Thyroid gland (tissue), 4 donors: ENCODE measurements at regions not wholly inside any gene's neighbourhood (a gene's known extent, or its start where the extent isn't known, plus 50 kb on each side); places are given as distances from the start of the nearest gene placed in this dataset.
"Not testable (repeated sequence)": the region's sequence is repeated elsewhere in the genome, so short reads cannot be mapped to it uniquely, and the experiment has no call there.

Source experiments
- DNase-seq, 2 donors: peaks; one replicate each; pipeline ENCODE4 v3.0.0-alpha.2; 2019
- H3K27ac ChIP-seq, 3 donors: fragments of 200-600 bp; sonication (generic); 1 replicate in 2 of 3; 2 replicates in 1 of 3; pipeline ENCODE4 v1.5.1; 2016 to 2019; ENCODE audit warnings: mild to moderate bottlenecking in 1 of 3, moderate library complexity in 1 of 3
- H3K27me3 ChIP-seq: fragments of 200-600 bp; sonication (generic); one replicate; pipeline ENCODE4 v1.5.1; 2019
- H3K36me3 ChIP-seq, 2 donors: fragments of 200-600 bp; sonication (generic); one replicate each; pipeline ENCODE4 v1.5.1; 2016 to 2019
- H3K4me1 ChIP-seq, 2 donors: fragments of 200-600 bp; sonication (generic); one replicate each; pipeline ENCODE4 v1.5.1; 2017 to 2019
- H3K4me3 ChIP-seq, 3 donors: fragments of 200-600 bp; sonication (generic); replicated peaks in 1 of 3; 1 replicate in 2 of 3; 2 replicates in 1 of 3; pipeline ENCODE4 v1.5.1; 2016; ENCODE audit warnings: mild to moderate bottlenecking in 1 of 3
- H3K9me3 ChIP-seq: fragments of 200-600 bp; sonication (generic); one replicate; pipeline ENCODE4 v1.5.1; 2017
- POLR2A ChIP-seq, 2 donors: fragments of 450-650 bp; IDR thresholded peaks; one replicate each; pipeline ENCODE4 v1.6.1; 2017; ENCODE audit warnings: antibody characterized with exemption in 2 of 2, mild to moderate bottlenecking in 2 of 2, moderate library complexity in 1 of 2
- WGBS, 2 donors: methylation state at CpG; one replicate each; pipeline ENCODE4 v1.1.5; 2017; 5-methylcytosine and 5-hydroxymethylcytosine counted together
- intact Hi-C: fragments of 100-400 bp; cut with DNase I; formaldehyde crosslinking; loops from one replicate; pipeline ENCODE4 v1.15.1; 2023
- TF ChIP-seq, protein P1 (sequence below), 6 experiments: fragments of 200-600 bp in 3 of 6; fragments of 450-650 bp in 3 of 6; sonication (generic) in 3 of 6; IDR thresholded peaks; one replicate each; pipeline ENCODE4 v1.5.1; 2016 to 2019; ENCODE audit warnings: antibody characterized with exemption in 6 of 6, mild to moderate bottlenecking in 2 of 6, inconsistent platforms in 1 of 6, moderate library complexity in 1 of 6

DNA sequence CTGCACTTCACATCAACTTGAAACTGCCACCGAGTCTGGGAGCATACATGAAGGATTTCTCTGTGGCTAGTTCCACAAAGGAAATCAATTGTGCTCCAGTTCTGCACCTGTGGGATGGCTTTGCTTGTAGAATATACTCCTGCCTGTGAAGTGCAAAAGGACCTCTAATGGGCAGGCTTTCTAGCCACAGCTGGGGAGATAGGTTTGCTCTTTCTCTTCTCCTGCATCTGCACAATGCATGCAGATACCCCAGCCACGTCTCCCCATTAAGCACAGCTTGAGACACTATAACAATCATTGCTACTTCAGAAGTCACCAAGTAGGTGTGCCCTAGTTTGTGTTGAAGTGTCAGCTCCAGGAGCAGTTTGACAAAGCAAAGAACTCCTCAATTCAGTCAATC lies 364.6 kb downstream of the ZIC3 start:
- Histone ChIP-seq H3K9me3 (no peaks in the 10 kb centered on the region), H3K27me3 (no peaks in the 10 kb centered on the region), H3K36me3 (no peaks in the 10 kb centered on the region), H3K27ac (no peak overlapping the region), H3K4me1 (no peaks in the 10 kb centered on the region), H3K4me3 (no peak overlapping the region)
- no peak for TF ChIP-seq POLR2A (IDR thresholded peaks at IDR 0.05)
- TF ChIP-seq, protein P1, sequence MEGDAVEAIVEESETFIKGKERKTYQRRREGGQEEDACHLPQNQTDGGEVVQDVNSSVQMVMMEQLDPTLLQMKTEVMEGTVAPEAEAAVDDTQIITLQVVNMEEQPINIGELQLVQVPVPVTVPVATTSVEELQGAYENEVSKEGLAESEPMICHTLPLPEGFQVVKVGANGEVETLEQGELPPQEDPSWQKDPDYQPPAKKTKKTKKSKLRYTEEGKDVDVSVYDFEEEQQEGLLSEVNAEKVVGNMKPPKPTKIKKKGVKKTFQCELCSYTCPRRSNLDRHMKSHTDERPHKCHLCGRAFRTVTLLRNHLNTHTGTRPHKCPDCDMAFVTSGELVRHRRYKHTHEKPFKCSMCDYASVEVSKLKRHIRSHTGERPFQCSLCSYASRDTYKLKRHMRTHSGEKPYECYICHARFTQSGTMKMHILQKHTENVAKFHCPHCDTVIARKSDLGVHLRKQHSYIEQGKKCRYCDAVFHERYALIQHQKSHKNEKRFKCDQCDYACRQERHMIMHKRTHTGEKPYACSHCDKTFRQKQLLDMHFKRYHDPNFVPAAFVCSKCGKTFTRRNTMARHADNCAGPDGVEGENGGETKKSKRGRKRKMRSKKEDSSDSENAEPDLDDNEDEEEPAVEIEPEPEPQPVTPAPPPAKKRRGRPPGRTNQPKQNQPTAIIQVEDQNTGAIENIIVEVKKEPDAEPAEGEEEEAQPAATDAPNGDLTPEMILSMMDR (IDR thresholded peaks at IDR 0.05): no peak
- intact Hi-C loops: no loop called here
- WGBS, 2 donors: 18% methylated on average over 2 of the region's 2 CpGs
- no peak for DNase-seq

DNA sequence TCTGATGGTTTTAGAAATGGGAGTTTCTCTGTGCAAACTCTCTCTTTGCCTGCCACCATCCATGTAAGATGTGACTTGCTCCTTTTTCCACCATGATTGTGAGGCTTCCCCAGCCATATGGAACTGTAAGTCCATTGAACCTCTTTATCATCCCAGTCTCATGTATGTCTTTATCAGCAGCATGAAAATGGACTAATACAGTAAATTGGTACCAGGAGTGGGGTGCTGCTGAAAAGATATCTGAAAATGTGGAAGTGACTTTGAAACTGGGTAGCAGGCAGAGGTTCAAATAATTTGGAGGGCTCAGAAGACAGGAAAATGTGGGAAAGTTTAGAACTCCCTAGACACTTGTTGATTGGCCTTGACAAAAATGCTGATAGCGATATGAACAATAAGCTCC lies 368.3 kb downstream of the ZIC3 start:
- 94 to 100% methylated on average over 1 of the region's 1 CpG for WGBS, 2 donors
- H3K4me3 ChIP-seq, DNase-seq, H3K27ac ChIP-seq, H3K27me3 ChIP-seq, intact Hi-C loops, H3K36me3 ChIP-seq, H3K4me1 ChIP-seq, H3K9me3 ChIP-seq: not testable (repeated sequence)

DNA sequence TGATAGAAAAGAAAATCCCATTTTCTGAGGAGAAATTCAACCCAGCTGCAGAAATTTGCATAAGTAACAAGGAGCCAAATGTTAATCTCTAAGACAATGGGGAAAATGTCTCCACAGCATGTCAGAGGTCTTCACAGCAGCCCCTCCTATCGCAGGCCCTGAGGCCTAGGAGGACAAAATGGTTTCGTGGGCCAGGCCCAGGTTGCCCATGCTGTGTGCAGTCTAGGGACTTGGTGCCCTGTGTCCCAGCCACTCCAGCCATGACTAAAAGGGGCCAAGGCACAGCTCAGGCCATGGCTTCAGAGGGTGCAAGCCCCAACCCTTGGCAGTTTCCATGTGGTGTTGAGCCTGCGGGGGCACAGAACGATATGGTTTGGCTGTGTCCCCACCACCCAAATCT lies 369.0 kb downstream of the ZIC3 start:
- intact Hi-C loops, H3K27me3 ChIP-seq, H3K27ac ChIP-seq, H3K36me3 ChIP-seq, H3K4me3 ChIP-seq, H3K9me3 ChIP-seq, H3K4me1 ChIP-seq, DNase-seq: not testable (repeated sequence)
- WGBS, 2 donors: 95% methylated on average over 2 of the region's 4 CpGs; no CpG with 5 or more reads in 1 of the 2 donors

DNA sequence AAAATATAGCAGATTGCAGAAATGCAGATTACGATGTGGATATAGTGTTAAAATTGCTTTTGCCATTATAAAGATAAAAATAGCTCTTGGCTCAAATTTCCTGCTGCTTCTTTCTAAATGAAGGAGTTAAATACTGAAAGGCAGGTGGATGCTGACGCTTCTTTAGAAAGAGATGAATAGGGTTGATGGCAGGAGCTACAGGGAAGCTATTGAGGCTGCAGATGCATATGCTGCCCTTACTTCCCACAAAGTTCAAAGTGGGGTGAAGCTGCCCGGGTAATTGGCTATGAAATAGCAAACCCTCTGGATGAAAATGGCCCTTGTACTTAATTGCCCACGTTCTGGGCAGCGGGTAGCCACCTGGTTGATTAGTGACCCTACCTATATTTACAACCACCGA lies 379.5 kb downstream of the ZIC3 start:
- Histone ChIP-seq H3K27ac (no peak overlapping the region), H3K4me1 (no peaks in the 10 kb centered on the region), H3K9me3 (no peaks in the 10 kb centered on the region), H3K27me3 (no peaks in the 10 kb centered on the region), H3K4me3 (no peak overlapping the region), H3K36me3 (no peaks in the 10 kb centered on the region)
- TF ChIP-seq, protein P1 (IDR thresholded peaks at IDR 0.05): no peak
- DNase-seq: no peak
- WGBS, 2 donors: 58 to 68% methylated on average over 6 of the region's 6 CpGs
- intact Hi-C loops: no loop called here

- Histone ChIP-seq H3K36me3 (no peaks in the 10 kb centered on the region), H3K27me3 (no peaks in the 10 kb centered on the region), H3K27ac (no peak overlapping the region), H3K4me3 (no peak overlapping the region), H3K9me3 (no peaks in the 10 kb centered on the region), H3K4me1 (no peaks in the 10 kb centered on the region)
- no peak for DNase-seq
- intact Hi-C loops: no loop called here
- TF ChIP-seq, protein P1 (IDR thresholded peaks at IDR 0.05): no peak
- no peak for TF ChIP-seq POLR2A (IDR thresholded peaks at IDR 0.05)
Observed at GRCh38 chrX:137969191-137969590, 403.3 kb downstream of the ZIC3 start.

- H3K9me3 ChIP-seq: no peaks in the 10 kb centered on the region
- H3K4me3 ChIP-seq: no peak overlapping the region
- WGBS, 2 donors: 42 to 50% methylated on average over 1 of the region's 1 CpG
- no peaks in the 10 kb centered on the region for H3K4me1 ChIP-seq
- no peak for TF ChIP-seq POLR2A (IDR thresholded peaks at IDR 0.05)
- TF ChIP-seq, protein P1 (IDR thresholded peaks at IDR 0.05): no peak
- no peak overlapping the region for H3K27ac ChIP-seq
- no peak for DNase-seq
- no peaks in the 10 kb centered on the region for H3K27me3 ChIP-seq
- intact Hi-C loops: no loop called here
- H3K36me3 ChIP-seq: no peaks in the 10 kb centered on the region
Observed at GRCh38 chrX:137982472-137983172, 416.7 kb downstream of the ZIC3 start.
